Spleen (tissue), 11 donors: ENCODE measurements at regions not wholly inside any gene's neighbourhood (a gene's known extent, or its start where the extent isn't known, plus 50 kb on each side); places are given as distances from the start of the nearest gene placed in this dataset.

Source experiments
- DNase-seq: peaks from one replicate; pipeline ENCODE4 v3.0.0-alpha.2; 2020
- H3K27ac ChIP-seq, 8 donors: fragments of 200-600 bp; sonication (generic) in 7 of 8; 1 replicate in 4 of 8; 2 replicates in 4 of 8; pipeline versions ENCODE4 v1.5.0 to v1.8.0; 2016 to 2021; ENCODE audit warnings: inconsistent platforms in 4 of 8, mild to moderate bottlenecking in 4 of 8, moderate library complexity in 1 of 8
- H3K27me3 ChIP-seq, 7 donors: fragments of 200-600 bp; sonication (generic) in 6 of 7; replicated peaks in 1 of 7; 1 replicate in 4 of 7; 2 replicates in 3 of 7; pipeline versions ENCODE4 v1.5.0 to v1.8.0; 2016 to 2021; ENCODE audit warnings: inconsistent platforms in 3 of 7, mild to moderate bottlenecking in 1 of 7
- H3K36me3 ChIP-seq, 6 donors: fragments of 200-600 bp; sonication (generic) in 5 of 6; 1 replicate in 4 of 6; 2 replicates in 2 of 6; pipeline versions ENCODE4 v1.5.0 to v1.8.0; 2016 to 2021; ENCODE audit warnings: inconsistent platforms in 2 of 6
- H3K4me1 ChIP-seq, 6 donors: fragments of 200-600 bp; sonication (generic) in 5 of 6; 1 replicate in 3 of 6; 2 replicates in 3 of 6; pipeline versions ENCODE4 v1.5.0 to v1.8.0; 2016 to 2021; ENCODE audit warnings: inconsistent platforms in 3 of 6
- H3K4me3 ChIP-seq, 8 donors: fragments of 200-600 bp; sonication (generic) in 7 of 8; 1 replicate in 4 of 8; 2 replicates in 4 of 8; pipeline versions ENCODE4 v1.5.0 to v1.8.0; 2016 to 2021; ENCODE audit warnings: inconsistent platforms in 4 of 8, mild to moderate bottlenecking in 4 of 8, moderate library complexity in 2 of 8
- H3K9me3 ChIP-seq, 8 donors: fragments of 200-600 bp; sonication (generic) in 7 of 8; 1 replicate in 4 of 8; 2 replicates in 4 of 8; pipeline versions ENCODE4 v1.5.0 to v1.8.0; 2016 to 2021; ENCODE audit warnings: inconsistent platforms in 4 of 8
- POLR2A ChIP-seq, 3 donors: fragments of 450-650 bp; IDR thresholded peaks; one replicate each; pipeline ENCODE4 v1.5.1; 2017; ENCODE audit warnings: antibody characterized with exemption in 3 of 3, mild to moderate bottlenecking in 1 of 3
- POLR2AphosphoS5 ChIP-seq, 3 donors: sonication (generic); formaldehyde crosslinking; IDR thresholded peaks; one replicate each; pipeline ENCODE4 v1.5.1; 2017; ENCODE audit warnings: antibody characterized with exemption in 3 of 3
- WGBS, 5 donors: extraction: QIAGEN DNeasy Blood & Tissue Kit in 3 of 5; methylation state at CpG; one replicate each; pipeline versions ENCODE4 v1.1.5 to v1.1.7; 2013 to 2018; 5-methylcytosine and 5-hydroxymethylcytosine counted together
- intact Hi-C: fragments of 100-400 bp; cut with DNase I; formaldehyde crosslinking; loops from one replicate; pipeline ENCODE4 v1.15.0; 2023; ENCODE audit warnings: low total_unique reads
- TF ChIP-seq, protein P1 (sequence below), 11 experiments: fragments of 200-600 bp in 7 of 11; fragments of 450-650 bp in 4 of 11; sonication (generic) in 4 of 11; IDR thresholded peaks in 8 of 11; conservative IDR thresholded peaks in 3 of 11; 1 replicate in 7 of 11; 2 replicates in 4 of 11; pipeline versions ENCODE4 v1.4.0 to v1.8.0; 2016 to 2021; ENCODE audit warnings: antibody characterized with exemption in 11 of 11, inconsistent platforms in 4 of 11, mild to moderate bottlenecking in 1 of 11
- donor health status: healthy with polysubstance abuse.
- donor health status: DM: no; HTN: no; CAD: no; lungs with moderate emphysema.
- donor health status: DM: no; HTN: no; CAD: no.
- donor health status: Bipolar disorder and iron deficiency.
- donor health status: healthy.
- donor health status: DM: no; HTN: no; CAD: no.
- donor health status: DM: yes; HTN: yes; CAD: no.

DNA sequence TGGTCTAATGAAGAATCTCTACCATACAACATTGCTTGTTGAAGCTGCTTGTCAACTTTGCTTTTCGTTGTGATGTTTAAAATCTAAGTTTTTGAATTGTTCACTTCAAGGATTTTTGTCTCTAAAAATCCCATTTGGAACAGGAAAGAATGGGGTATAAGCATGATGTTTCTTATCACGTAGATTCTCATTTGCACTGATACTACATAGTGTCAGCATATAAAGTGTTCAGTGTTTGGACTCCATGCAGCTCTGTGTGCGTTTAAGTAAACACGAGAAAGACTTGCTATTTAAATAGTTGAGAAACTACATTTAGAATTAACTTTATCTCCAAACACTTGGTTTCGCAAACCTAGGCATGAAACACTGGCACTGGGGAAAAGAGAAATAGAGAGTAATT, 452.5 kb downstream of the NKX6-1 start:
- no peak overlapping the region for H3K27ac ChIP-seq
- no peak overlapping the region for H3K4me3 ChIP-seq
- intact Hi-C loops, result no loop called here
- H3K36me3 ChIP-seq, result no peaks in the 10 kb centered on the region
- H3K4me1 ChIP-seq, result no peaks in the 10 kb centered on the region
- no peaks in the 10 kb centered on the region for H3K9me3 ChIP-seq
- no peaks in the 10 kb centered on the region for H3K27me3 ChIP-seq
- 79 to 92% (median 83%) methylated on average over 5 of the region's 5 CpGs for WGBS, 5 donors
- TF ChIP-seq, protein P1, sequence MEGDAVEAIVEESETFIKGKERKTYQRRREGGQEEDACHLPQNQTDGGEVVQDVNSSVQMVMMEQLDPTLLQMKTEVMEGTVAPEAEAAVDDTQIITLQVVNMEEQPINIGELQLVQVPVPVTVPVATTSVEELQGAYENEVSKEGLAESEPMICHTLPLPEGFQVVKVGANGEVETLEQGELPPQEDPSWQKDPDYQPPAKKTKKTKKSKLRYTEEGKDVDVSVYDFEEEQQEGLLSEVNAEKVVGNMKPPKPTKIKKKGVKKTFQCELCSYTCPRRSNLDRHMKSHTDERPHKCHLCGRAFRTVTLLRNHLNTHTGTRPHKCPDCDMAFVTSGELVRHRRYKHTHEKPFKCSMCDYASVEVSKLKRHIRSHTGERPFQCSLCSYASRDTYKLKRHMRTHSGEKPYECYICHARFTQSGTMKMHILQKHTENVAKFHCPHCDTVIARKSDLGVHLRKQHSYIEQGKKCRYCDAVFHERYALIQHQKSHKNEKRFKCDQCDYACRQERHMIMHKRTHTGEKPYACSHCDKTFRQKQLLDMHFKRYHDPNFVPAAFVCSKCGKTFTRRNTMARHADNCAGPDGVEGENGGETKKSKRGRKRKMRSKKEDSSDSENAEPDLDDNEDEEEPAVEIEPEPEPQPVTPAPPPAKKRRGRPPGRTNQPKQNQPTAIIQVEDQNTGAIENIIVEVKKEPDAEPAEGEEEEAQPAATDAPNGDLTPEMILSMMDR (IDR thresholded peaks at IDR 0.05 in 8 of 11, conservative IDR thresholded peaks at IDR 0.05 in 3 of 11), result no peak
- no peak for DNase-seq

DNA sequence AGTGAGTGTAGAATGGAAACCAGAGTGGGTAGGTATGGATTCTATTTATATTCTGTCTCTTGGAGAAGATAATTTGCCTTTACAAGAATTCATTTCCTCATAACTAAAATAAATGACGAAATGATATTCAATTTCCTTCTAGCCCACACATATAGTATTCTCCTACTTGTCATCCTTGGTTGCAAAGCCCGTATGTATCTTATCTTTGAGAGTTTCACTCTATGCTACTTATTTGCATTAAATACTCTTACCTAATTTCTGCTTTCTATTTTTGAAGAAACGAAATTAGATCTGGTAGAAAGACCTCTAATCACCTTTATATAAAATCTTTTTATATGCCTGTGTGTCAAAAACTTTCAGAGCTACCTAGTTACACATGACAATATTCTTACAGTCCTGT, 457.7 kb downstream of the NKX6-1 start:
- WGBS, 5 donors, result 66 to 74% (median 67%) methylated on average over 3 of the region's 3 CpGs
- intact Hi-C loops, result no loop called here

DNA sequence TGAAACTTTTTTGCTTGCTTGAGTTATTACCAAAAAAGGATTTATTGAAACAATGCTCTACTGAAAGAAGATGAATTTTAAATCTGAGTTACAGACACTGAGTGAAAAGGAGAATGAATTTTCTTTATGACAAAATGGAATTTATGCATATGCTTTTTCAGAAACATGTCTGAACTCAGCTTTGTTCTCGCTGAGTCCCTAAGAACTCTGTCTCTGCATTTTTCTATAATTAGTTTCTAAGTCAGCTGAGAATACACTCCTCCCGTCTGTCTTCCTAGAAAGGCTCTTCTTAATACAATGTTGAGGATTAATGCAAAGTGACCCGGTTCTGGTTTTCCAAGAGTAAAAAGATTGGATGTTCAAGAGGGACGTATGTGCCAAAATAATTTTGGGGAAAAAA, 463.5 kb downstream of the NKX6-1 start:
- TF ChIP-seq POLR2A (IDR thresholded peaks at IDR 0.05), result no peak
- TF ChIP-seq, protein P1 (IDR thresholded peaks at IDR 0.05 in 8 of 11, conservative IDR thresholded peaks at IDR 0.05 in 3 of 11), result no peak
- Histone ChIP-seq H3K4me1 (no peaks in the 10 kb centered on the region), H3K36me3 (no peaks in the 10 kb centered on the region), H3K4me3 (no peak overlapping the region), H3K9me3 (no peaks in the 10 kb centered on the region), H3K27ac (no peak overlapping the region), H3K27me3 (no peaks in the 10 kb centered on the region)
- WGBS, 5 donors, result 76 to 86% (median 77%) methylated on average over 4 of the region's 4 CpGs
- intact Hi-C loops, result no loop called here
- no peak for DNase-seq

More for the DNA sequence above, 457.7 kb downstream of the NKX6-1 start:
- TF ChIP-seq POLR2AphosphoS5 (IDR thresholded peaks at IDR 0.05), result no peak
- TF ChIP-seq, protein P1 (IDR thresholded peaks at IDR 0.05 in 8 of 11, conservative IDR thresholded peaks at IDR 0.05 in 3 of 11), result no peak
- no peak for TF ChIP-seq POLR2A (IDR thresholded peaks at IDR 0.05)
- no peak for DNase-seq
- Histone ChIP-seq H3K27me3 (no peaks in the 10 kb centered on the region), H3K36me3 (no peaks in the 10 kb centered on the region), H3K9me3 (no peaks in the 10 kb centered on the region), H3K4me3 (no peak overlapping the region), H3K27ac (no peak overlapping the region), H3K4me1 (no peaks in the 10 kb centered on the region)

DNA sequence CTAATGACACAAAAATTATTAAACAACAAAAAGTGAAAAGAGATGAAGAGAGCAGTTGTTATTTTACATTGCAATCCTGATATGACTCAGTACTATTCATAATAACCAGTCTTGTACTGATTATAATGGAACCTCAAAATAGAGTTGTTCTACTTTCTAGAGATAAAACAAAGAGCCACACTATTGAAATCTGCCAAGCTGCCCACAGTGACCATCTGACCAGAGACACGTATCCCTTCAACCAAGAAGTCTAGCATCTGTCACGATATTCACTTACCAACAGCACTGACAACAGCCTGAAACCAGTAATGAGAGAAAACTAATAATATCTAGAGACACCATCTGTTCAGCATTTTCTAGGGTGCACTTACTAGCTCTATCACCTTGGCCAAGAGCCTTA, 466.7 kb downstream of the NKX6-1 start:
- H3K9me3 ChIP-seq, result peaks cover 0 to 1% (median 0%) of the 10 kb centered on the region in 8 donors
- TF ChIP-seq POLR2AphosphoS5 (IDR thresholded peaks at IDR 0.05), result no peak
- no peak for TF ChIP-seq POLR2A (IDR thresholded peaks at IDR 0.05)
- TF ChIP-seq, protein P1 (IDR thresholded peaks at IDR 0.05 in 8 of 11, conservative IDR thresholded peaks at IDR 0.05 in 3 of 11), result no peak
- no peaks in the 10 kb centered on the region for H3K27me3 ChIP-seq
- no peaks in the 10 kb centered on the region for H3K4me1 ChIP-seq
- H3K27ac ChIP-seq, result no peak overlapping the region
- no peak overlapping the region for H3K4me3 ChIP-seq
- no peaks in the 10 kb centered on the region for H3K36me3 ChIP-seq
- WGBS, 5 donors, result 74 to 90% (median 82%) methylated on average over 2 of the region's 2 CpGs
- intact Hi-C loops, result no loop called here
- DNase-seq, result no peak
